DND-41 (cell line): ENCODE measurements at regions not wholly inside any gene's neighbourhood (a gene's known extent, or its start where the extent isn't known, plus 50 kb on each side); places are given as distances from the start of the nearest gene placed in this dataset.

Experiments used
- CTCF ChIP-seq: IDR thresholded peaks from 2 replicates; pipeline ENCODE4 v1.5.1; 2012; ENCODE audit warnings: borderline replicate concordance, low read length, moderate library complexity, mild to moderate bottlenecking; ENCODE audit not compliant: poor library complexity, severe bottlenecking; ENCODE audit errors: extremely low read depth
- EZH2 ChIP-seq: IDR thresholded peaks from 3 replicates; pipeline ENCODE4 v1.6.1; 2012; ENCODE audit warnings: borderline replicate concordance, low read depth, mild to moderate bottlenecking, moderate library complexity, low read length, inconsistent platforms; ENCODE audit not compliant: severe bottlenecking

- TF ChIP-seq CTCF, result no peak
- no peak for TF ChIP-seq EZH2
Observed at GRCh38 chr3:178396318-178396717, 139.9 kb upstream of the KCNMB2 start.
